ENCODE measurements at regions not wholly inside any gene's neighbourhood (a gene's known extent, or its start where the extent isn't known, plus 50 kb on each side); places are given as distances from the start of the nearest gene placed in this dataset.

DNA sequence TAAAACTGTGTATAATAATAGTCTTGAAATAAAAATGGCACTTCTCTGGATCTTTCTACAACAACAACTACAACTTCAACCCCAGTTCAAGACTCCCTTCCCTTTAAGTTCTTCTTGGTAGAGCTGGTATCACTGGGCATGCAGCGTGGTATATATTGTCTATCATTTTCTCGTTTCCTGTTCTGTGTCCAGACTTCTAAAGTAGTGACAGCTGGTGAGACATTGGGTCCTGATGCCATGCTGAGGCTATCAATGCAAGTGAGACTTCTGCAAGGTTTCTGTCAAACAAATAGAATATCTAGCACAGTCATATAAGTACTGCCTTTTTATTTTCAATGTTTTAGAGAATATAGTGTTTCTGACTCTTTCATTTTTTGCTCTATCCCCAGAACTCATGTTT is 123.0 kb upstream of the GRIN3A start:
- TF ChIP-seq CBX5 (IDR thresholded peaks at IDR 0.05; ENCODE audit: low read depth, low read length): no peak
- TF ChIP-seq KDM1A (IDR thresholded peaks at IDR 0.05; ENCODE audit: borderline replicate concordance, low read length): no peak
- TF ChIP-seq, protein P1, sequence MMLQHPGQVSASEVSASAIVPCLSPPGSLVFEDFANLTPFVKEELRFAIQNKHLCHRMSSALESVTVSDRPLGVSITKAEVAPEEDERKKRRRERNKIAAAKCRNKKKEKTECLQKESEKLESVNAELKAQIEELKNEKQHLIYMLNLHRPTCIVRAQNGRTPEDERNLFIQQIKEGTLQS (IDR thresholded peaks at IDR 0.05; ENCODE audit: insufficient read depth, low read depth, low read length): no peak
- no peak for TF ChIP-seq HDAC2 (IDR thresholded peaks at IDR 0.05; ENCODE audit: borderline replicate concordance in 1 of 2, low read depth in 2 of 2, low read length in 2 of 2)
- TF ChIP-seq RAD21 (IDR thresholded peaks at IDR 0.05 in 1 of 2, conservative IDR thresholded peaks at IDR 0.05 in 1 of 2; ENCODE audit: low read depth in 2 of 2, low read length in 2 of 2): no peak
- no peak for TF ChIP-seq JUND (IDR thresholded peaks at IDR 0.05; ENCODE audit: low read length)
- TF ChIP-seq, protein P2, sequence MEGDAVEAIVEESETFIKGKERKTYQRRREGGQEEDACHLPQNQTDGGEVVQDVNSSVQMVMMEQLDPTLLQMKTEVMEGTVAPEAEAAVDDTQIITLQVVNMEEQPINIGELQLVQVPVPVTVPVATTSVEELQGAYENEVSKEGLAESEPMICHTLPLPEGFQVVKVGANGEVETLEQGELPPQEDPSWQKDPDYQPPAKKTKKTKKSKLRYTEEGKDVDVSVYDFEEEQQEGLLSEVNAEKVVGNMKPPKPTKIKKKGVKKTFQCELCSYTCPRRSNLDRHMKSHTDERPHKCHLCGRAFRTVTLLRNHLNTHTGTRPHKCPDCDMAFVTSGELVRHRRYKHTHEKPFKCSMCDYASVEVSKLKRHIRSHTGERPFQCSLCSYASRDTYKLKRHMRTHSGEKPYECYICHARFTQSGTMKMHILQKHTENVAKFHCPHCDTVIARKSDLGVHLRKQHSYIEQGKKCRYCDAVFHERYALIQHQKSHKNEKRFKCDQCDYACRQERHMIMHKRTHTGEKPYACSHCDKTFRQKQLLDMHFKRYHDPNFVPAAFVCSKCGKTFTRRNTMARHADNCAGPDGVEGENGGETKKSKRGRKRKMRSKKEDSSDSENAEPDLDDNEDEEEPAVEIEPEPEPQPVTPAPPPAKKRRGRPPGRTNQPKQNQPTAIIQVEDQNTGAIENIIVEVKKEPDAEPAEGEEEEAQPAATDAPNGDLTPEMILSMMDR (IDR thresholded peaks at IDR 0.05; ENCODE audit: control extremely low read depth in 1 of 3, insufficient read depth in 1 of 3, low read depth in 1 of 3, low read length in 3 of 3): no peak
- no peak for TF ChIP-seq POLR2A (IDR thresholded peaks at IDR 0.05; ENCODE audit: control extremely low read depth in 1 of 2, low read depth in 2 of 2, low read length in 2 of 2)
- TF ChIP-seq EP300 (IDR thresholded peaks at IDR 0.05; ENCODE audit: borderline replicate concordance in 1 of 2, low read depth in 2 of 2, low read length in 2 of 2): no peak
- TF ChIP-seq KDM4A (IDR thresholded peaks at IDR 0.05; ENCODE audit: low read depth, low read length, severe bottlenecking): no peak
- no peak for TF ChIP-seq YY1 (IDR thresholded peaks at IDR 0.05; ENCODE audit: low read depth, low read length)
- TF ChIP-seq, protein P3, sequence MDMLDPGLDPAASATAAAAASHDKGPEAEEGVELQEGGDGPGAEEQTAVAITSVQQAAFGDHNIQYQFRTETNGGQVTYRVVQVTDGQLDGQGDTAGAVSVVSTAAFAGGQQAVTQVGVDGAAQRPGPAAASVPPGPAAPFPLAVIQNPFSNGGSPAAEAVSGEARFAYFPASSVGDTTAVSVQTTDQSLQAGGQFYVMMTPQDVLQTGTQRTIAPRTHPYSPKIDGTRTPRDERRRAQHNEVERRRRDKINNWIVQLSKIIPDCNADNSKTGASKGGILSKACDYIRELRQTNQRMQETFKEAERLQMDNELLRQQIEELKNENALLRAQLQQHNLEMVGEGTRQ (IDR thresholded peaks at IDR 0.05; ENCODE audit: low read length): no peak
- TF ChIP-seq RFX5 (IDR thresholded peaks at IDR 0.05; ENCODE audit: borderline replicate concordance, low read depth, low read length): no peak

Data from H1 (cell line).